Gastrocnemius medialis (tissue), 4 donors: ENCODE measurements at regions not wholly inside any gene's neighbourhood (a gene's known extent, or its start where the extent isn't known, plus 50 kb on each side); places are given as distances from the start of the nearest gene placed in this dataset.

Source experiments
- POLR2A ChIP-seq, 2 donors: fragments of 450-650 bp; IDR thresholded peaks; one replicate each; pipeline ENCODE4 v1.6.1; 2017; ENCODE audit warnings: antibody characterized with exemption in 2 of 2, mild to moderate bottlenecking in 2 of 2, moderate library complexity in 2 of 2
- TF ChIP-seq, protein P1 (sequence below), 5 experiments: fragments of 450-650 bp in 3 of 5; fragments of 200-600 bp in 2 of 5; sonication (generic) in 2 of 5; IDR thresholded peaks in 4 of 5; conservative IDR thresholded peaks in 1 of 5; 1 replicate in 4 of 5; 2 replicates in 1 of 5; pipeline ENCODE4 v1.5.1; 2016 to 2019; ENCODE audit warnings: antibody characterized with exemption in 5 of 5, mild to moderate bottlenecking in 3 of 5, moderate library complexity in 3 of 5

DNA sequence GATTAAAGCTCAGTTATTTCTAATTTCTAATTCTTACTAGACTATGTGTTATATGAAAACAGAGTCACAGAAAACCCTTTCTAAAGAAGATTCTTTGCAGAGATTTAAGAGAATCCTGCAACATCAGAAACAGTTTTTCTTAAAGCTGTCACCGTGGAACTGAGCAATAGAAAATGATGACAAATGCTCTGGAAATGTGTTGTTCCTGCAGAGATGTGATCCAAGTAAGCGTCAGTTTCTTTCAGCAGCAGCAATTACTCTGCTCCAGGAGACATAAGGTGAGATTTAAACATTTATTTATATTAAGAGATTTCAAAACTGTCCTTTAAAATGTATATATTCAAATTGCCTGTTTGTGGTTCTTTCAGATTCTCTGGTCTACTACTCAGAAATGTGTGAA lies 350.5 kb upstream of the NETO1 start:
- TF ChIP-seq, protein P1, sequence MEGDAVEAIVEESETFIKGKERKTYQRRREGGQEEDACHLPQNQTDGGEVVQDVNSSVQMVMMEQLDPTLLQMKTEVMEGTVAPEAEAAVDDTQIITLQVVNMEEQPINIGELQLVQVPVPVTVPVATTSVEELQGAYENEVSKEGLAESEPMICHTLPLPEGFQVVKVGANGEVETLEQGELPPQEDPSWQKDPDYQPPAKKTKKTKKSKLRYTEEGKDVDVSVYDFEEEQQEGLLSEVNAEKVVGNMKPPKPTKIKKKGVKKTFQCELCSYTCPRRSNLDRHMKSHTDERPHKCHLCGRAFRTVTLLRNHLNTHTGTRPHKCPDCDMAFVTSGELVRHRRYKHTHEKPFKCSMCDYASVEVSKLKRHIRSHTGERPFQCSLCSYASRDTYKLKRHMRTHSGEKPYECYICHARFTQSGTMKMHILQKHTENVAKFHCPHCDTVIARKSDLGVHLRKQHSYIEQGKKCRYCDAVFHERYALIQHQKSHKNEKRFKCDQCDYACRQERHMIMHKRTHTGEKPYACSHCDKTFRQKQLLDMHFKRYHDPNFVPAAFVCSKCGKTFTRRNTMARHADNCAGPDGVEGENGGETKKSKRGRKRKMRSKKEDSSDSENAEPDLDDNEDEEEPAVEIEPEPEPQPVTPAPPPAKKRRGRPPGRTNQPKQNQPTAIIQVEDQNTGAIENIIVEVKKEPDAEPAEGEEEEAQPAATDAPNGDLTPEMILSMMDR (IDR thresholded peaks at IDR 0.05 in 4 of 5, conservative IDR thresholded peaks at IDR 0.05 in 1 of 5), result no peak
- TF ChIP-seq POLR2A (IDR thresholded peaks at IDR 0.05), result no peak
